ENCODE measurements at regions not wholly inside any gene's neighbourhood (a gene's known extent, or its start where the extent isn't known, plus 50 kb on each side); places are given as distances from the start of the nearest gene placed in this dataset.

- H2AFZ ChIP-seq = no peak overlapping the region
- H3K4me1 ChIP-seq = peaks cover 19% of the 10 kb centered on the region
- no peaks in the 10 kb centered on the region for H3K79me2 ChIP-seq
- TF ChIP-seq, protein P1, sequence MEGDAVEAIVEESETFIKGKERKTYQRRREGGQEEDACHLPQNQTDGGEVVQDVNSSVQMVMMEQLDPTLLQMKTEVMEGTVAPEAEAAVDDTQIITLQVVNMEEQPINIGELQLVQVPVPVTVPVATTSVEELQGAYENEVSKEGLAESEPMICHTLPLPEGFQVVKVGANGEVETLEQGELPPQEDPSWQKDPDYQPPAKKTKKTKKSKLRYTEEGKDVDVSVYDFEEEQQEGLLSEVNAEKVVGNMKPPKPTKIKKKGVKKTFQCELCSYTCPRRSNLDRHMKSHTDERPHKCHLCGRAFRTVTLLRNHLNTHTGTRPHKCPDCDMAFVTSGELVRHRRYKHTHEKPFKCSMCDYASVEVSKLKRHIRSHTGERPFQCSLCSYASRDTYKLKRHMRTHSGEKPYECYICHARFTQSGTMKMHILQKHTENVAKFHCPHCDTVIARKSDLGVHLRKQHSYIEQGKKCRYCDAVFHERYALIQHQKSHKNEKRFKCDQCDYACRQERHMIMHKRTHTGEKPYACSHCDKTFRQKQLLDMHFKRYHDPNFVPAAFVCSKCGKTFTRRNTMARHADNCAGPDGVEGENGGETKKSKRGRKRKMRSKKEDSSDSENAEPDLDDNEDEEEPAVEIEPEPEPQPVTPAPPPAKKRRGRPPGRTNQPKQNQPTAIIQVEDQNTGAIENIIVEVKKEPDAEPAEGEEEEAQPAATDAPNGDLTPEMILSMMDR (IDR thresholded peaks at IDR 0.05) = no peak
- no peaks in the 10 kb centered on the region for H3K27me3 ChIP-seq (ENCODE audit: control insufficient read depth, insufficient read depth, low read length)
- no peaks in the 10 kb centered on the region for H3K9me3 ChIP-seq (ENCODE audit: control insufficient read depth, low read length)
- H3K4me2 ChIP-seq (ENCODE audit: low read length) = no peak overlapping the region
- no peaks in the 10 kb centered on the region for H3K36me3 ChIP-seq (ENCODE audit: control insufficient read depth, insufficient read depth, low read length)
- H3K27ac ChIP-seq = no peak overlapping the region
- H3K4me3 ChIP-seq (ENCODE audit: low read depth, low read length) = no peak overlapping the region
- H3K9ac ChIP-seq = no peak overlapping the region
Observed at GRCh38 chr16:79715061-79715460, 114.5 kb upstream of the MAF start.

DNA sequence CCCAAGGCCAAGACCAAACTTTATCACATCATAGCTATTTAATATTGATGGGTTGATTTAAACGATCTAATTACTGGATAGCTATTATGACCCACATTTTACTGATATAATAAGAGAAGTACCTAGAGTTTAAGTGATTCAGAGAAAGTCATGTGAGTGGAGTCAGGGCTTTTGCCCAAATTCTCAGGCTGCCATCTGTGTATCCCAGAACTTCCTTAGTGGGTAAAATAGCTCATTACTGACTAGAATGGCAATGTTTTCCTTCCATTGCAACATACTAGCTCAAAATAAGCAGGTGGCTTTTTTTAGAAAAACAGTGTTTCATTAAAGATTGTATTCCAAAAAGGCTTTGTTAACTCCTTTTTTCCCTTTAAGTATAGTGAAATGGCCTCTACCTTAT, 113.9 kb upstream of the MAF start:
- Histone ChIP-seq H3K9me3 (ENCODE audit: control insufficient read depth, low read length) (no peaks in the 10 kb centered on the region), H3K27ac (no peak overlapping the region), H3K36me3 (ENCODE audit: control insufficient read depth, insufficient read depth, low read length) (no peaks in the 10 kb centered on the region), H3K79me2 (no peaks in the 10 kb centered on the region), H3K9ac (no peak overlapping the region), H2AFZ (no peak overlapping the region), H3K4me2 (ENCODE audit: low read length) (no peak overlapping the region), H3K4me3 (ENCODE audit: low read depth, low read length) (no peak overlapping the region), H3K27me3 (ENCODE audit: control insufficient read depth, insufficient read depth, low read length) (no peaks in the 10 kb centered on the region), H3K4me1 (peaks cover 19% of the 10 kb centered on the region)
- TF ChIP-seq, protein P1 (IDR thresholded peaks at IDR 0.05) = no peak

- TF ChIP-seq, protein P1 (IDR thresholded peaks at IDR 0.05) = no peak
- H3K4me1 ChIP-seq = peaks cover 19% of the 10 kb centered on the region
- no peaks in the 10 kb centered on the region for H3K27me3 ChIP-seq (ENCODE audit: control insufficient read depth, insufficient read depth, low read length)
Observed at GRCh38 chr16:79713609-79714309, 113.2 kb upstream of the MAF start.

GRCh38 chr16:79712276-79712675, 111.7 kb upstream of the MAF start:
- Histone ChIP-seq H3K4me3 (ENCODE audit: low read depth, low read length) (no peak overlapping the region), H3K9me3 (ENCODE audit: control insufficient read depth, low read length) (no peaks in the 10 kb centered on the region), H3K79me2 (no peaks in the 10 kb centered on the region), H3K4me1 (peaks cover 18% of the 10 kb centered on the region), H3K4me2 (ENCODE audit: low read length) (no peak overlapping the region), H3K36me3 (ENCODE audit: control insufficient read depth, insufficient read depth, low read length) (no peaks in the 10 kb centered on the region), H3K27ac (no peak overlapping the region), H3K9ac (no peak overlapping the region), H3K27me3 (ENCODE audit: control insufficient read depth, insufficient read depth, low read length) (no peaks in the 10 kb centered on the region), H2AFZ (no peak overlapping the region)
- TF ChIP-seq, protein P1 (IDR thresholded peaks at IDR 0.05) = no peak

More at GRCh38 chr16:79713609-79714309, 113.2 kb upstream of the MAF start:
- Histone ChIP-seq H3K4me2 (ENCODE audit: low read length) (no peak overlapping the region), H3K9ac (no peak overlapping the region), H3K36me3 (ENCODE audit: control insufficient read depth, insufficient read depth, low read length) (no peaks in the 10 kb centered on the region), H3K4me3 (ENCODE audit: low read depth, low read length) (no peak overlapping the region), H3K79me2 (no peaks in the 10 kb centered on the region), H2AFZ (no peak overlapping the region), H3K27ac (no peak overlapping the region), H3K9me3 (ENCODE audit: control insufficient read depth, low read length) (no peaks in the 10 kb centered on the region)

GRCh38 chr16:79707876-79708275, 107.3 kb upstream of the MAF start:
- Histone ChIP-seq H3K27ac (no peak overlapping the region), H3K79me2 (no peaks in the 10 kb centered on the region), H3K27me3 (ENCODE audit: control insufficient read depth, insufficient read depth, low read length) (no peaks in the 10 kb centered on the region), H3K4me1 (no peaks in the 10 kb centered on the region), H3K36me3 (ENCODE audit: control insufficient read depth, insufficient read depth, low read length) (no peaks in the 10 kb centered on the region), H3K9me3 (ENCODE audit: control insufficient read depth, low read length) (no peaks in the 10 kb centered on the region), H3K4me2 (ENCODE audit: low read length) (no peak overlapping the region), H2AFZ (no peak overlapping the region), H3K4me3 (ENCODE audit: low read depth, low read length) (no peak overlapping the region), H3K9ac (no peak overlapping the region)
- TF ChIP-seq, protein P1 (IDR thresholded peaks at IDR 0.05) = no peak

All from parathyroid adenoma (tissue), 2 donors.